H9 (cell line): ENCODE measurements at regions not wholly inside any gene's neighbourhood (a gene's known extent, or its start where the extent isn't known, plus 50 kb on each side); places are given as distances from the start of the nearest gene placed in this dataset.

ENCODE experiments used
- DNase-seq: peaks from one replicate; pipeline ENCODE4 v3.0.0-alpha.2; 2017
- H2AFZ ChIP-seq: one replicate; pipeline ENCODE4 v1.6.1; 2013; ENCODE audit warnings: mild to moderate bottlenecking, low read length, control low read depth, moderate library complexity
- H2AK5ac ChIP-seq: 2 replicates; pipeline ENCODE4 v1.6.1; 2013; ENCODE audit warnings: low read length, control low read depth, mixed read lengths; ENCODE audit not compliant: insufficient read length
- H2BK120ac ChIP-seq: one replicate; pipeline ENCODE4 v1.6.1; 2013; ENCODE audit warnings: low read depth, mild to moderate bottlenecking, low read length, control low read depth, inconsistent platforms; ENCODE audit not compliant: poor library complexity, severe bottlenecking
- H2BK12ac ChIP-seq: 2 replicates; pipeline ENCODE4 v1.6.1; 2013; ENCODE audit warnings: low read length, control low read depth, mixed read lengths, low read depth; ENCODE audit not compliant: insufficient read length
- H2BK15ac ChIP-seq: 2 replicates; pipeline ENCODE4 v1.6.1; 2013; ENCODE audit warnings: low read depth, low read length, control low read depth
- H2BK20ac ChIP-seq: one replicate; pipeline ENCODE4 v1.6.1; 2013; ENCODE audit warnings: low read depth, mild to moderate bottlenecking, low read length, control low read depth, inconsistent platforms; ENCODE audit not compliant: poor library complexity, severe bottlenecking
- H2BK5ac ChIP-seq: 2 replicates; pipeline ENCODE4 v1.6.1; 2013; ENCODE audit warnings: low read length, control low read depth, mixed read lengths; ENCODE audit not compliant: insufficient read length
- H3K14ac ChIP-seq: 2 replicates; pipeline ENCODE4 v1.6.1; 2013; ENCODE audit warnings: low read length, control low read depth; ENCODE audit not compliant: insufficient read depth
- H3K18ac ChIP-seq: 2 replicates; pipeline ENCODE4 v1.6.1; 2013; ENCODE audit warnings: low read depth, mild to moderate bottlenecking, mixed read lengths, low read length, control low read depth; ENCODE audit not compliant: insufficient read length
- H3K23ac ChIP-seq: 2 replicates; pipeline ENCODE4 v1.6.1; 2013; ENCODE audit warnings: low read length, control low read depth, mixed read lengths, low read depth; ENCODE audit not compliant: insufficient read length
- H3K23me2 ChIP-seq: 2 replicates; pipeline ENCODE4 v1.6.1; 2013; ENCODE audit warnings: low read depth, mild to moderate bottlenecking, mixed read lengths, low read length, control low read depth; ENCODE audit not compliant: insufficient read length, poor library complexity, severe bottlenecking
- H3K27ac ChIP-seq: 2 replicates; pipeline ENCODE4 v1.5.1; 2013; ENCODE audit warnings: low read length, control low read depth, mixed read lengths, low read depth; ENCODE audit not compliant: insufficient read length
- H3K27me3 ChIP-seq: 2 replicates; pipeline ENCODE4 v1.6.1; 2013; ENCODE audit warnings: low read length, control low read depth, inconsistent platforms; ENCODE audit not compliant: insufficient read depth
- H3K4ac ChIP-seq: 2 replicates; pipeline ENCODE4 v1.6.1; 2013; ENCODE audit warnings: low read depth, mild to moderate bottlenecking, control low read depth, inconsistent platforms, low read length, moderate library complexity
- H3K4me1 ChIP-seq: 2 replicates; pipeline ENCODE4 v1.6.1; 2013; ENCODE audit warnings: low read length, control low read depth, inconsistent platforms; ENCODE audit not compliant: insufficient read depth
- H3K4me2 ChIP-seq: 2 replicates; pipeline ENCODE4 v1.6.1; 2013; ENCODE audit warnings: low read length, control low read depth, mixed read lengths; ENCODE audit not compliant: insufficient read length, insufficient read depth
- H3K56ac ChIP-seq: 2 replicates; pipeline ENCODE4 v1.6.1; 2013; ENCODE audit warnings: low read depth, mild to moderate bottlenecking, mixed read lengths, low read length, control low read depth; ENCODE audit not compliant: insufficient read length
- H3K79me1 ChIP-seq: 2 replicates; pipeline ENCODE4 v1.6.1; 2013; ENCODE audit warnings: low read depth, mild to moderate bottlenecking, moderate library complexity, low read length, control low read depth, inconsistent platforms; ENCODE audit not compliant: insufficient read depth, poor library complexity, severe bottlenecking
- H3K79me2 ChIP-seq: 2 replicates; pipeline ENCODE4 v1.6.1; 2013; ENCODE audit warnings: low read length, control low read depth, inconsistent platforms; ENCODE audit not compliant: insufficient read depth
- H3K9ac ChIP-seq: 2 replicates; pipeline ENCODE4 v1.6.1; 2013; ENCODE audit warnings: low read length, control low read depth, mixed read lengths; ENCODE audit not compliant: insufficient read length; ENCODE audit errors: extremely low read depth
- H3K9me3 ChIP-seq: one replicate; pipeline ENCODE4 v1.6.1; 2013; ENCODE audit warnings: low read depth, low read length, inconsistent platforms; ENCODE audit not compliant: control insufficient read depth
- H3T11ph ChIP-seq: one replicate; pipeline ENCODE4 v1.6.1; 2013; ENCODE audit warnings: mild to moderate bottlenecking, low read length, control low read depth, inconsistent platforms
- H4K20me1 ChIP-seq: one replicate; pipeline ENCODE4 v1.6.1; 2013; ENCODE audit not compliant: control insufficient read depth, insufficient read length, insufficient read depth
- H4K5ac ChIP-seq: 2 replicates; pipeline ENCODE4 v1.6.1; 2013; ENCODE audit warnings: low read depth, mild to moderate bottlenecking, mixed read lengths, low read length, control low read depth; ENCODE audit not compliant: insufficient read length
- H4K8ac ChIP-seq: replicated peaks from 2 replicates; pipeline ENCODE4 v1.6.1; 2013; ENCODE audit warnings: low read length, control low read depth, mixed read lengths, low read depth; ENCODE audit not compliant: insufficient read length
- H4K91ac ChIP-seq: 2 replicates; pipeline ENCODE4 v1.6.1; 2013; ENCODE audit warnings: low read depth, mild to moderate bottlenecking, moderate library complexity, mixed read lengths, low read length, control low read depth; ENCODE audit not compliant: insufficient read length
- H3K27ac Mint-ChIP-seq, 3 experiments: 2 replicates in 2 of 3; 3 replicates in 1 of 3; pipeline ENCODE4 v1.8.0; 2020 to 2021; ENCODE audit warnings: mixed read lengths in 3 of 3, mild to moderate bottlenecking in 1 of 3, moderate library complexity in 1 of 3
- H3K27me3 Mint-ChIP-seq: 2 replicates; pipeline ENCODE4 v1.8.0; 2021; ENCODE audit warnings: low read depth, mild to moderate bottlenecking, moderate library complexity, mixed read lengths
- H3K36me3 Mint-ChIP-seq, 3 experiments: 2 replicates in 2 of 3; 3 replicates in 1 of 3; pipeline ENCODE4 v1.8.0; 2020 to 2021; ENCODE audit warnings: low read depth in 3 of 3, mixed read lengths in 3 of 3; ENCODE audit not compliant: insufficient read depth in 1 of 3
- H3K4me1 Mint-ChIP-seq, 2 experiments: 2 replicates each; pipeline ENCODE4 v1.8.0; 2020; ENCODE audit warnings: mixed read lengths in 2 of 2
- H3K4me3 Mint-ChIP-seq, 2 experiments: 2 replicates in 1 of 2; 3 replicates in 1 of 2; pipeline ENCODE4 v1.8.0; 2020 to 2021; ENCODE audit warnings: mild to moderate bottlenecking in 2 of 2, mixed read lengths in 2 of 2, moderate library complexity in 1 of 2
- H3K9me3 Mint-ChIP-seq, 2 experiments: 2 replicates in 1 of 2; 3 replicates in 1 of 2; pipeline ENCODE4 v1.8.0; 2020; ENCODE audit warnings: mild to moderate bottlenecking in 2 of 2, mixed read lengths in 2 of 2, moderate library complexity in 1 of 2
- CTCF ChIP-seq: fragments of 200-600 bp; sonication (generic); conservative IDR thresholded peaks from 3 replicates; pipeline ENCODE4 v1.8.0; 2021; ENCODE audit warnings: antibody characterized with exemption, mild to moderate bottlenecking
- WGBS: extraction: QIAGEN DNeasy Blood & Tissue Kit; methylation state at CpG from one replicate; pipeline ENCODE4 v1.1.7; 2013; ENCODE audit warnings: missing lambda C conversion rate, low lambda C conversion rate, mixed read lengths; ENCODE audit not compliant: insufficient read length; ENCODE audit errors: extremely low coverage; 5-methylcytosine and 5-hydroxymethylcytosine counted together

- Histone ChIP-seq H3K4me2 (no peak overlapping the region), H4K91ac (no peak overlapping the region), H3K23me2 (no peaks in the 10 kb centered on the region), H3K18ac (no peak overlapping the region), H3K27ac (no peak overlapping the region), H3K9me3 (no peaks in the 10 kb centered on the region), H3K23ac (no peak overlapping the region), H3K4ac (no peak overlapping the region), H2BK120ac (no peak overlapping the region), H3T11ph (no peak overlapping the region), H3K9ac (no peak overlapping the region), H3K27me3 (no peaks in the 10 kb centered on the region), H2BK20ac (no peak overlapping the region), H3K4me1 (no peaks in the 10 kb centered on the region), H4K20me1 (no peaks in the 10 kb centered on the region), H2AFZ (no peak overlapping the region), H3K79me1 (no peaks in the 10 kb centered on the region), H2BK12ac (no peak overlapping the region), H4K5ac (no peak overlapping the region), H3K14ac (no peak overlapping the region), H3K79me2 (no peaks in the 10 kb centered on the region), H3K56ac (no peak overlapping the region), H2BK5ac (no peak overlapping the region), H2AK5ac (no peak overlapping the region), H4K8ac (no peak overlapping the region), H2BK15ac (no peak overlapping the region)
- no peak overlapping the region for H3K27ac Mint-ChIP-seq
- WGBS, result no CpG with 5 or more reads among the region's 2 CpGs
- H3K4me3 Mint-ChIP-seq, result no peak overlapping the region
- DNase-seq, result no peak
- peaks cover 8 to 9% (median 8%) of the 10 kb centered on the region in 3 experiments for H3K36me3 Mint-ChIP-seq
- no peak for TF ChIP-seq CTCF
- no peaks in the 10 kb centered on the region for H3K4me1 Mint-ChIP-seq
- H3K27me3 Mint-ChIP-seq, result no peaks in the 10 kb centered on the region
- peaks cover 10 to 14% of the 10 kb centered on the region in 2 experiments for H3K9me3 Mint-ChIP-seq
Observed at GRCh38 chr2:83058683-83059082, 1400.4 kb downstream of the SUCLG1 start.
